Activated T-helper 1 cell treated with Interleukin-2 at 50 U/mL for 16 hours (primary cell): ENCODE measurements at regions not wholly inside any gene's neighbourhood (a gene's known extent, or its start where the extent isn't known, plus 50 kb on each side); places are given as distances from the start of the nearest gene placed in this dataset.

Experiments used
- DNase-seq: peaks from one replicate; pipeline ENCODE4 v3.0.0-alpha.2; 2020; ENCODE audit warnings: low read depth

DNA sequence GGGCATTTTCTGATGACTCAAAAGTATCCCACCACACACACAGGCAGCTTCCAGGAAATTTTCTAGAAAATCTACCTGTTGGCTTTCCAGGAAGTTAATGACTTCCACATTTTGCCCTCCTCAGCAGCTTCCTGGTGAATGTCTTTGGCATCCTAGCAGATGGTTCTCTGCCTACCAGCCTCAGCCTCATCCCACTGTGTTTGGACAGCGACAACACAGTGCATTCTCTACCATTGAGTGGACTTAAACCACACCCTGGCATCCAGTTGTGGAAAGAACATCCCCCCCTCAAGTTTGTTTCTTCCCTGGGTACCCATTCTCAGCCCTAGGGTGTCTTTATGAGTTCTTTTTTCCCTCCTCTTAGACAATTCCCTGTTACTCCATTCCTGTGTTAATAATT lies 50.8 kb upstream of the GADL1 start:
- DNase-seq: no peak

DNA sequence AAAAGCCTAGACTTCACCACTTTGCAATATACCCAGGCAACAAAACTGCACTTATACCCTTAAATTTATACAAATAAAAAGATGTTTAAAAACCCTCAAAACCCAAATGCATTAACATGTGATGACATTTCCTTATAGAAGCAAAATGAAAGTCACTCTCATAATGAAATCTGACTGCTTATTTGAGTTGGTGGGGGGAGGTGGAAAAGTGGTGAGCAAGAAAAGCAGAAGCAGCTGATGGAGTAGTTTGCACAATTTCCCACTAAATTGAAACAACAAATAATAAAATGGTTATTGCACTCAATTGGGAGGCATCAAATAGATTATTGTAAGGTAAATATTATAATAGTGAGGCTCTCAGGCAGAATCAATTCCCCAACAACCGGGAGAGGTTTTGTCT lies 54.0 kb upstream of the GADL1 start:
- no peak for DNase-seq

DNA sequence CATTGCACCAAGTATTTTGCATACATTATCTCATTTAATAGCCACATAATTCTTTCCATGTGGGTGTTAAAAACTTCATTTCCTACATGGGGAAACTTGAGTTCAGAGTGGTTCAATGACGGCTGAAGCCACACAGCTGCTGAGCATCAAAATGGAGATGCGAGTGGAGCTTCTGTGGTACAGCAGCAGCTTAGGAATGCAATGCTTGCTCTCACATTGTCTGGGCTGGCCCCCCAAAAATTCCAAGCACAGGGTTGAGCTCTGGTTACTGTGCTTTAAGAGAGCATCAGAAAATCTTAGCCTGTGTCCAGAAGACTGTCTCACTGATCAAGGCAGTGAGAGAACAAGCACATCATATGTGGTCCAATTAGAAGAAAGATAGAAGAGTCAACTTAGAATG lies 57.4 kb upstream of the GADL1 start:
- DNase-seq: no peak

DNA sequence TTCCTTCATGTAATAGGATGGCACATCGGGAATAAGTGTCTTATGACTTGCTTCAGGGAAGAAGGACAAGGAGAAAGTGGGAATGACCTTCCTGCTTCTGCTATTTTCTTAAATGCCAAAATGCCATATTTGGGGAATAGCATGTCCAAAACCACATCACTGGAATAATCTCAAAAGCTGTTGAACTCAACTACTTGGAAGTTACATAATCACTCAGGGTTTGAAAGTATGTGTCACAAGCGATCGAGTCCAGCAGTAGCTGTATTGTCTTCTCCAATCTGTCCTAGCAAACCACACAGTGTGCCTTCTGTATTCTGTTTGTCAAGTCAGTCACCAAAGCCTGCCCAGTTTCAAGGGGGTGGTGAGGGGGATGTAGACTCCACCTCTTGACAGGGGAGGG lies 58.3 kb upstream of the GADL1 start:
- DNase-seq: no peak

DNA sequence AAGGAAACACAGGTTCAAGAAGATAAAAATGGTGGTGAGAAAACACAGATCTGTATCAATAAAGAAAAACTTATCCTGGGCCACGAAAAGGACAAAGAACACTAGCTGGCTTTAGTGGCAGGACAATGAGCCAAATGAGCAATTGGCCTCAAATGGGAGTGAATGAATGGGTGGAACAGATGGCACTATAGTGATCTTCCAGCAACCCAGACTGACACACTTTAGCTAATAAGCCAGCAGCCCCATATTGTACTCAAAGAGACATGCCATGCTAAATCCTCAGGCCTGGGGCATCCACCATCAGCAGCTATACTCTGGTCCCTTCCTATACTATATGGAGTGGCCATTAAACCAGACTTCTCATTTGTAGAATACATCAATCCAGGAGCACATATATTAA lies 60.0 kb upstream of the GADL1 start:
- no peak for DNase-seq

DNA sequence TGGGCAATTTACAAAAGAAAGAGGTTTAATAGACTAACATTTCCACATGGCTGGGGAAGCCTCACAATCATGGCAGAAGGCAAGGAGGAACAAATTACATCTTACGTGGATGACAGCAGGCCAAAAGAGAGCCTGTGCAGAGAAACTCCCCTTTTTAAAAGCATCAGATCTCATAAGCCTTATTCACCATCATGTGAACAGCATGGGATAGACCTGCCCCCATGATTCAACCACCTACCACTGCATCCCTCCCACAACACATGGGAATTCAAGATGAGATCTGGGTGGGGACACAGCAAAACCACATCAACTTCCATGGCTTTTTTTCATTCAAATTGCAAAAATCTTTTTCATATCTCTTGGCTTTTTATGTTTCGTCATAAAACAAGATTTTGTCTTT lies 67.6 kb upstream of the GADL1 start:
- no peak for DNase-seq

DNA sequence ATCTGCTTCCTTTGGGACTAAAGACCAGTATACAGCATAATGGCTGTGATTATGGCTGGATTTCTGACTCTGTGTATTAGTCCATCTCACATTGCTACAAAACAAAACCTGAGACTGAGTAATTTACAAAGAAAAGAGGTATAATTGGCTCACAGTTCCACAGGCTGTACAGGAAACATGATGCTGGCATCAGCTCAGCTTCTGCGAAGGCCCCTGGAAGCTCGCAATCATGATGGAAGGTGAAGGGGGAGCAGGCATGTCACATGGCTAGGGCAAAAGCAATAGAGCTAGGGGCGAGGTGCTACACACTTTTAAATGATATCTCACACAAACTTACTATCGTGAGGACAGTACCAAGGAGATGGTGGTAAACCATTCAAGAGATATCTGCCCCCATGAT lies 68.0 kb upstream of the GADL1 start:
- no peak for DNase-seq

DNA sequence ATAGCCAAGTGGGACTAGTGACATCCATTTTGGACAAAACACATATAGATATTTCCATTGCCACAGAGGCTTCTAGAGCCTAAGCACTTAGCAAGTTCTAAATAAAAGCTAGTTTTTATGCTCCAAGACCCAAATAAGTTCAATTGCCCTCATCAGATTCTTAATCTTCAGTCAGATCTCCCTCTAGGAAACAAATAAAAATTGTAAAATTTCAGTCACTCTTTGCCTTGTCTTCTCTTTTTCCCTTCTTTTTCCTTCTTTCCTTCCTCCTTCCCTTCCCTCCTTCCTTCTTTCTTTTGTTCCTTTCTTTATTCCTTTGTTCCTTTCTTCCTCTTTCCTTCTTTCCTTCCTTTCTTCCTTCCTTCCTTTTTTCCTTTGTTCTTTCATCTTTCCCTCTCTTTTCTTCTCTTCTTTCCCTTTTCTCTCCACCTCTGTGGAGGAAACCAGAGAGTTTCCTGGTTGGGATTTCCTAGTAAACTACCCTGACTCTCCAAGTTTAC lies 68.8 kb upstream of the GADL1 start:
- no peak for DNase-seq

DNA sequence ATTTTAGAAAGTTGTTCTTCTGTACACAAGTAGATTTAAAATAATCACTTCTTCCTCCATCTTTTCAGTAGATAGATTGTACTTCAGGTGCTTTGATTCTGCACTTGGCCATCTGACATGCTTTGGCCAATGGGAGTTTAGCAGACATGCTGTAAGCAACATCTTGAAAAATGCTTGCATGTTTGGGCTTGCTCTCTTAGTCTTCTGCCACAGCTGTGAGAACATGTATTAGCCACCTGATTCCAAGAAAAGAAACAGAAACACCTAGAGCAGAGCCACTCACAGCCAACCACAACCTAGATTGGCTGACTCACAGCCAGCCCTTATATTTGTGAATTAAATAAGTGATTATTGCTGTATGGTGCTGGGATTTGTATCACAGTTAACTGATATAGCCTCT lies 70.2 kb upstream of the GADL1 start:
- DNase-seq: no peak

DNA sequence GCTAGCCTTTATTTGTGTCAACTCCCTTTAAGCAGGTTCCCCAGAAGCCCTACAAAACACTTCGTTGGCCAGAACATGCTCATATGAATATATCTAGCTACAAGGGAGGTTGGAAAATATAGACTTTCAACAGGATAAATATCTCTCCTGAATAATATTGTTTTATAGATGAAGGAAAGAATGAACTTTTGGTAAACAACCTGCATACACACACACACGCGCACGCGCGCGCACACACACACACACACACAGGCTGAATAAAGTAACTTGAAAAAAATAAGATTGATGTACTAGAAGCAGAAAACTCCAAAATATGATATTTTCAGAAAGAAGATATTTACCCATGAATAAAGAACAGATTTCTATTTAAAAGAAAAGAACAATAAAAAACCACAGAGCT lies 72.4 kb upstream of the GADL1 start:
- no peak for DNase-seq

DNA sequence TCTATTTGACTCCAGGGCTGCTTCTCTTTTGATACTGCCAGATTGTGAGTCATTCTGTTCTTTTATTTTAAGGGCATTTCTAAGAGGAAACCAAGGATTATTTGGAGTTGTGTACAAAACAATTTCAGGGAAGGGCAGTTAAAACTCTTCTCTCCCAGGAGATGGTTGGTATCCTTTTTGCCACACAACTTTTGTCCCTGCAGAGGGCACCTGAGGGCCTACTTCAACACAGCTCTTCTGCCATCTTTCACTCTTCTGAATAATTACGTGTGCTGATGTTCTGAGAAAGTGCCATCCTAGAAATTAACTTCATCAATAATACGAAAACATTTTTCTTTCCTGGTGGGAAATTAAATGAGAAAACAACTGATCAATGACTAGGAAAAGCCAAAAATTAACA lies 75.7 kb upstream of the GADL1 start:
- no peak for DNase-seq

DNA sequence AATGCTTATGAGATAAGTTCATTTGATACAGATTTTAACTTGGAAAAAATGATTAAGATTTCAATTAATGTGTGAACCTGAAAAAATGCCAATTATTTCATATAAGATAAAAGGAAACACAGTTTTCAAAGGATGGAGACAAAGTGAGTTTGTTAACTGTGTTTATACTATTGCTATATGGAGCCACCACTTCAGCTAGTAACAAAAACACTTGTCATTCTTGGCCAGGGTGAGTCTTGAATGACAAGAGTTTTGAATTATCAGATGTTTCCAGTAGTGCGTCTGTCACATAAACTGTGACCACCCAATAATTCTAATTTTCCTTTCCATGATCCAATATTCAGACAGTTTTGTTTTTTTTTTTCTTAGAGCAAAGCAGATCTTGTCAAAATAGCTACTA lies 78.0 kb upstream of the GADL1 start:
- DNase-seq: no peak

DNA sequence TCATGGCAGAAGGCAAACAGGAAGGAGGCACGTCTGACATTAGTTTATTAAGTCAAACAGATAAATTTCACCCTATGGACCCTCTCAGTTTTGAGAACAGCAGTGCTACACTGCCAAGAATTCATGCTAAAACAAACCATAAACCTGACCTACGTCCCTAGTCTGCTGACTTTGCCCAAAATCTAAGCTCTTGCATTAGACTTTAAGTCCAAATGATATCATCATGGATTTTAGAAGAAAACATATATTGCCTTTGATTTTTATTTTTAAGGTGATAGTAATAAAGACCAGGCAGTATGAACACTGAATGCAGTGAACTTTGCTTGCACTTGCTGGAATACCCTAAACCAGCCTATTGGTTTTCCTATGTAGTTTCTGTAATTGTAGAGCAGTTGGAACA lies 79.6 kb upstream of the GADL1 start:
- no peak for DNase-seq

DNA sequence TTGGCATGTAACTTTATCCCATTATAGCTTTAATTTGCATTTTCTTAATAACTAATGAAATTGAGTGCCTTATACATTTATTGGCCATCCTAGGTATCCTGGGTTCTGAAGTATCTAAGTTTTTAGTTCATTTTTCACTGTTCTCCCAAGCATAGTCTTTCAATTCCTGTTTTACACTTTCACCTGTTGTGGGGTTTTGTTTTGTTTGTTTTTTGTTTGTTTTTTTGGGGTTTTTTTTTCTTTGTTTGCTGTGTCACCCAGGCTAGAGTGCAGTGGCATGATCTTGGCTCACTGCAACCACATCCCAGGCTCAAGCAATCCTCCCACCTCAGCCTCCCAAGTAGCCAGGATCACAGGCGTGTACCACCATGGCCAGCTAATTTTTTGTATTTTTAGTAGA lies 83.1 kb upstream of the GADL1 start:
- no peak for DNase-seq

DNA sequence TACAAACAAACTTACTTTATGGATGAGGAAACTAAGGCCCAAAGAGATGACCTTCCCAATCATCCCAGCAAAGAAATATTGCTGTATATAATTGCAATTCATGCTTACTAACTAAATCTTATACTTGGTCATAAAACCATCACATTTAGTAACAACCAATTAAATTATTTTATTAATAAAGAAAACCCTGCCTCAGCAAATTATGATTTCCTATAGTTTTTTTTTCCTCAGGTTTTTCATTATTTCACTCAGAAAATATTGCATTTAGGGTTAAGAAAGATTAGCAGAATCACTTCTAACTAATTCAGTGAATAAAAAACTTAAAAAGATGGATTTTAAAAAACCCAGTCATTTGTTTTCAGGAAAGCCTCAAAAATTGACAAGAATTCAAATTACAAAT lies 86.5 kb upstream of the GADL1 start:
- no peak for DNase-seq

DNA sequence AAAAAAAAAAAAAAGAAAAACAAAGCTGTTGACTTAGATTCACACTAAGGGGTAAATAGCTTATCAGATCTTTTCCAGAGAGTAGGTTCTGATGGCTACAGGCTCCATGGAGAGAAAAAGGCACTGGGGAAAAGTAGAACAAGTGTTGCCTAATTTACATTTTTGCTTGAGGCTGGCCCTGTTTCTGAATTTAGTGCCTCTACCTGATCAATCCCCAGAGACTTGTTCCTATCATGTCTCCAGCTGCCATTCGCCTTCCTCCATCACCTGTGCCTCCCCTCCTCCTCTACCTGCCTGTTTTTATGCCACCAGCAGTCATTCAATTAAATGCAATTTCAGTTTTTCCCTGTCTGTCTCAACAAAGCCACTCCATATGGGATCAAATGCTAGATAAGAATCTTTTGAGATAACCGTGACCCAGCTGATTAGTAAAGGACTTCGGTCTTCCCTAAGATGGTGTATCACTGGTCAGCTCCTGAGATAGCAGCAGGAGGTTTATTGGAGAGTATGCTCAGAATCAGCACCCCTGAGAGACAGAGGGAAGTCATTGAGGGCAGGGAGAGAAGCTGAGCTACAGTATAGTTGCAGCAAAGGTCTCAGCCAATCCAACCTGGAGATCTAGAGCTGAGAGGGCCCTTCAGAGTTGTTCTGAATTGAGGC lies 88.1 kb upstream of the GADL1 start:
- no peak for DNase-seq

DNA sequence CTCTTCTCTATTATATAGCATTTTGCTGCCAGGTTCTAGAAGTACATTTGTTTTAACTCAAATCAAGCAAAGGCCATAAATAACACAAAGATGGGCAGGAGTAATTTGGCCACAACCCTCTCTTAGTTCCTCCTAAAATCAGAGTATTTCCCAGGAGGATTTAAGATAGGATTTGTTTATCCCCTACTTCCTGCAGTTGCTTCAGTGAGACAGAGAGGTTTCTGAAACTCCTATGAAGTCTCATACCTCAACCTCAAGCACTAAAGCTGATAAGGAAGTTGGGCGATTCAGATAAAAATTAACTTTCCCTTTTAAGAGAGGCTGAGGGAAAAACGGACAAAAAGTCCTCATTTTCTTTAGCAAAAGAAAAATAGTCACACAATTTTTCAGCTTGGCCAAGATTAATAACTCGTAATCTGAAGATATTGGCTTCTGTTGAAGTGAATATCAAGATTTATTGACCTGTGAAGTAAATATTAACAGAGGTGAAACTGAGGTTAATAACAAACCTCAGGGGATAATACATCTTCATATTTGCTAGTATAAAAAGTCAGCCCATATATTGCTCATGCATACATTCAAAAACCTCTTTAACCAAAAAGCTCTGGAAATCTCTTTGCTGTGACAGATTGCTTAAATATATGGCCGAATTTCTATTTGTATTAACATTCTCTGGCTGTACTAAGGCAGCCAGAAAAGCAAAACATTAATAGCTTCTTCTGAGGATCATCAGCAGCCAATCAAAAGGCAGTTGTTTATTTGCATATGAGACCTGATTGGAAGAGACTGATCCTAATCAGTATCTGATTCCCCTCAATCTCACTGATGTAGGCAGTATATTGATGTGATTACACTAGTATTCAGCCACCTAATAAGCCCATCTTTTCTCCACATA lies 90.6 kb upstream of the GADL1 start:
- no peak for DNase-seq

DNA sequence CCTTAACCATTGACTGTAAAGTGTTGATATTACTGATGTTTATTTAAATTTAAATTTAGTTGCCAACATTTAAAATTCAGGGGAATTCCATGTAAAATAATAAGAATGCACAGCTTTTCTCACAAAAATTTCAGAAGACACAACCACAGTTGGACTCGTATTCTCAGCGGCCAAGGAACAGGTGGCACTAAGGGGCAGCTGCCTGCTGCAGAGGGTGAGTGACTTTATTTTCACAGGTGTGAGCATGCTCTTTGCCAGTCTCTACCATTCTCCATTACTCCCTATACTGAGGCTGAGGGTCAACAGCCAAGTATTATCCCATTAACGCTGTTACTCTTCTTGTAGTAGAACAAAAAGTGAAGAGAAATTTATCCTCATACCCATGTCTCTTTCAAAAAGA lies 92.1 kb upstream of the GADL1 start:
- DNase-seq: no peak

DNA sequence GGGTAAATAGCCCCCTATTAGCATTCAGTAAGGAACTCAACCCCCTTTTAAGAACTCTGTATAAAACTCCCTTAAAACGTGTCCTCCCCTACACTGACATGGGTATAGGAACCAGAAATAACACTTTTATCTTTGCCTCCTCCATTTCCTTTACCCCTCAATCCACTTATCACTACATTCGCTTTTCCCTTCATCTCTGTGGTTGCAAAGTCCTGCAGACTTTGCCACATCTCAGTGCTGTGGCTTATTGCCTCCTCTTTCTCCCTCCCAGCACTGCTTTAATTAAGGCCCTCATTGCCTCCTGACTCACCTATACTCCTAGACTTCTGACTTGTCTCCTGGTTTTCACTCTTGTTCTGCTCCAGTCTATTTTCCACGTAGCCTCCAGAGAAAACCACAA lies 94.3 kb upstream of the GADL1 start:
- no peak for DNase-seq

DNA sequence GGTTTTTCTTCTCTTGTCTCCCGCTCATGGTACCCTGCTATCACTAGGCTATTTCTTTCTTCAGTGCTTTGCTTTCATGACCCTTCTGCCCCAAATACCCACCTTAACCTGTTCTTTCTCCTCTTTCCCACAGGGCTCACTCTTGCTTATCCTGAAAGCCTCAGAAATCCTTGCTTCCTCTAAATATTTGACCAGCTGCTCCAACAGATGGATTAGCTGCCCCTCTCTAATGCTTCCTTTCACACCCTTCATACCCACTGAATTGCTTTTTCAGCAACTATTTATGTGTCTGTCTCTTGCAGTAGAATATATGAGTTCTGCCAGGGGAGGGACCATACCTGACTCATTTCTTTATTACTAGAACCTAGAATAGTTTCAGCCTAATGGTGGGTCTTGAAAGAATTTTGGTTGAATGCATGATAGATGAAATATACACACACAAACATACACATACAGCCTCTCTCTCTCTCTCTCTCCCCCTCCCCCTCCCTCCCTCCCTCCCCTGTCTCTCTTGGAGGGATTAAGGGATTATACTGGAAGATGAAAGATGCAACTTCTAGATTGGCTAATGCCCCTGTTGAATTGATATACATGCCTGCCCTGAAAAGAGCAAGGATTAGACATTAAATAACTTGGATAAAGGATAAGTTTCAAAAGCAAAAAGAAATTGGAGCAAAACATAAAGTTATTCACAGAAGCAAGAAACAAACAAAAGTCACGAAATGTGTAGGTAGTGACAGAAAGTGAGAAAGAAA lies 95.0 kb upstream of the GADL1 start:
- DNase-seq: no peak

DNA sequence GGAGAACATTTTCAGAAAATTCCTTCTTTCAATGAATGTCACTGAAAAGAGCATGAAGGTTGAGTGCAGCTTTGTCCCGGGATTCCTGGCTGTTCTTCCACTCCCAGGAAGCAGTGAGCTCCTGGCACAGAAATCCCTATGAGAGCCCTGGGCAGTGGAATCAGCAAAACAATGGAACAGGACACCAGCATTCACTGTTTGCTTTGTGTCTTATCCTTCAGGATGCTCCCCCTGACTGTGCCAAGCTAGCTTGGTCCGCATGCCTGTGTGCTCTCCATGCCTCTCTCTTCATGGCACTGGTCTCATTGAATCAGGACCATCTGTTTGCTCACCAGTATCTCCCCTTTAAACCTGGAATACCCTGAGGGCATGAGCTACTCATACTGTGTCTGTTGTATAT lies 102.0 kb upstream of the GADL1 start:
- DNase-seq: no peak

DNA sequence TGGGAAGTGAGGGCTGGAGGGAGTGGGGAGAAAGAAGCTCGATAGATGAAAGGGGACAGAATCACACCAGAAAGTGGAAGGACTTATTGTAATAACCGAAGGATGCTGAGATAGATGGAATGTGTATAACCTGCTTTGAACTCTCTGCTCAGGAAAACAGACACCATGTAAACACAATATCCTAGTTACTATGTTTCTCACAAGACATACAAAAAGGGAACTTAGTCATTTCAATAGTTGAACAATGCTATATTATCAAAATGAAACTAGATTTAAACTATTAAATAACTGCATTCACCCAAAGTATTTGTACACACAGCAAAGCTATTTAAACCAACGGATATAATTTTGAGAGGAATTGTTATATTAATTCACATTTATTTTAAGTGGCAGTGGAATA lies 108.3 kb upstream of the GADL1 start:
- DNase-seq: no peak
